KOPT-K1 (cell line): ENCODE measurements at regions not wholly inside any gene's neighbourhood (a gene's known extent, or its start where the extent isn't known, plus 50 kb on each side); places are given as distances from the start of the nearest gene placed in this dataset.

Source experiments
- H3K27ac ChIP-seq: fragments of 200-600 bp; sonication (generic); 2 replicates; pipeline ENCODE4 v1.5.1; 2016; ENCODE audit warnings: antibody characterized with exemption, mild to moderate bottlenecking, low read depth, low read length; ENCODE audit not compliant: poor library complexity, severe bottlenecking
- H3K36me3 ChIP-seq: fragments of 200-600 bp; sonication (generic); 2 replicates; pipeline ENCODE4 v1.5.1; 2017; ENCODE audit warnings: antibody characterized with exemption, mild to moderate bottlenecking, low read length, moderate library complexity; ENCODE audit not compliant: insufficient read depth
- H3K9me3 ChIP-seq: fragments of 200-600 bp; sonication (generic); 2 replicates; pipeline ENCODE4 v1.5.1; 2017; ENCODE audit warnings: antibody characterized with exemption, low read length, mild to moderate bottlenecking; ENCODE audit not compliant: insufficient read depth, poor library complexity, severe bottlenecking

DNA sequence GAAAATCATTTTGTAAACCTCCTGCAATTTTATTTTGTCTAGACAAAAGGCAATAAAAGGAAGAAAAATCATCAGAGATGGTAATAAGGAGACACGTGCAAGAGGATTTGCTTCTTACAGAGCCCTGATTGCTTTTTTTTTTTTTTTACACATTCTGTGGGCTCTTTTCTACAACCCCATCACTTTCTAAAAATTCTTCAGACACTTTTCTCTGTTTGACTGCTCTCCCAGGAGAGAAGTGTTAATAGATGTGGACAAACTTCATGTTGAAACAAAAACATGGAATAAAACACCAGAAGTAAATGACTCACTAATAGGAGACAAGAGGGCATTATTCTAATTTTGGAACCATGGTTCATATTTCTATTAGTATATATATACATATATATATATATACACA lies 114.4 kb upstream of the TPRG1 start:
- Histone ChIP-seq H3K27ac (no peak overlapping the region), H3K36me3 (no peaks in the 10 kb centered on the region), H3K9me3 (peaks cover 11% of the 10 kb centered on the region)

DNA sequence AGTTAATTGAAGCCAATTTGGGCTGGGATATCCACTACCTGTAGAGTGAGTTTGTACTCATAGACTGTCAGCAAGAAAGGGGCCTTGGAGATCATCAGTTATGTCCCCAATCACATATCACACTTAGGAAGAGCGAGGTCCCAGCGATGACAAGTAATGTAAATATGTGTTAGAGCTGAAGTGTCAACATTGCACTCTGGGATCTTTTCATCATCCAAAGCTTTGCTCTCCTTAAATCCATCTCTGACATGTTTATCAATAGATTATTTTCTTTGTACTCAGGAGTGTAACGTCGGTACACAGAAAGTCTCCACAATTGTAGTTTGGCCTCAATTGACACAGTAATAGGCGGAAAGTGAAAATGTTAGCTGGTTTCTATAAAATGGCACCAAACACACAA lies 113.7 kb upstream of the TPRG1 start:
- no peaks in the 10 kb centered on the region for H3K36me3 ChIP-seq
- H3K27ac ChIP-seq = no peak overlapping the region
- peaks cover 12% of the 10 kb centered on the region for H3K9me3 ChIP-seq

DNA sequence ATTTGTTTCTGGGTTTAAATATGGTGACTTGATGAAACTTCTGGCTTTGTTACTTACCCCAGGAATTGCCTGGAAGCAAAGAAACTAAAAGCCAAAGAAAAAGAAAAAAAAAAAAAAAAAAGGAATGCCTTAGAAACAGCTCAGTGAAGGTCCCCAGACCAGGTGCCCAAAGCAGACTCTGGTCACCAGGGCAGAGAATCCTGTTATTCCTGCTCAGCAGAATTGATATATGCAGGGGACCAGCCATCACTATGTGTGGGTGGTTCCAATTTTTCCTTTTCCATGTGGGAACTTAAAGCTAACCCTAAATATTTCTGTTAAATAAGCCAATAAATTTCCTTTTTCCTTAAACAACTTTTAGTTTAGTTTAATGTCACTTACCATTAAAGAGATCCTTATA lies 100.8 kb upstream of the TPRG1 start:
- no peaks in the 10 kb centered on the region for H3K36me3 ChIP-seq
- no peaks in the 10 kb centered on the region for H3K9me3 ChIP-seq
- H3K27ac ChIP-seq = no peak overlapping the region

DNA sequence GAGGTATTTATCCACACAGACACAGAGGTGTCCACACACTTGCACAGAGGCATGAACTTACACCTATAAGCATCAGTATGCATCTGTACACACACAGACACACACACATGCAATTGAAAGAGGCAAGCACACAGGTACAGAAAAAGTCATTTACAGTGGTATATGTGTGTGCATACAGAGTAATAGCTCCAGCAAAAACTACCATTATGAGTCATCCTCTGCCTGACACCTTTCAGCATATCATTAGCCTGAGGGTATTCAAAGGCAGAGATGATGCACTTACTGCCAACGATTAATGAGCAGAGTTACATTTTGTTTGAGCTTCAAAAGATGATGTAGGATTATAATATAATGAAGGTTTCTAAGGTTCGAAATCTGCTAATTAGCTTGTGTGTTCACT lies 100.3 kb upstream of the TPRG1 start:
- no peaks in the 10 kb centered on the region for H3K36me3 ChIP-seq
- no peak overlapping the region for H3K27ac ChIP-seq
- no peaks in the 10 kb centered on the region for H3K9me3 ChIP-seq

DNA sequence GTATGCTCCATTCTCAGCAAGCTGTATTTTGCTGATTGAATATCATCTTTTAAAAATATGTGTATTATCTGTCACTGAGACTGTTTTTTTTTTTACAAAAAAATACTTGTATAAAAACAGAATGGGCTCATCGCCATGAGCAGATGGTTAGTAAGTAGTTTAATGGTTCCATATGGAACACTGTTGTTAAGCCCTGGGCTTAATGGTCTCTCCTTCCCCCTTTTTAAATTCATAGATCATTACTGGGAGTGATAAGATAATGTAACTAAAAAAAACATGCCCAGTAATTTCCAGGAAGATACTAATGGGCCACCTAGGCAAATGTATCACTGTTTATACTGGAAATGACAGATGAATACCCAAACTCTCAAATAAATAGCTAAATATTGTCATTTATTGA lies 95.3 kb upstream of the TPRG1 start:
- Histone ChIP-seq H3K9me3 (no peaks in the 10 kb centered on the region), H3K27ac (no peak overlapping the region)

DNA sequence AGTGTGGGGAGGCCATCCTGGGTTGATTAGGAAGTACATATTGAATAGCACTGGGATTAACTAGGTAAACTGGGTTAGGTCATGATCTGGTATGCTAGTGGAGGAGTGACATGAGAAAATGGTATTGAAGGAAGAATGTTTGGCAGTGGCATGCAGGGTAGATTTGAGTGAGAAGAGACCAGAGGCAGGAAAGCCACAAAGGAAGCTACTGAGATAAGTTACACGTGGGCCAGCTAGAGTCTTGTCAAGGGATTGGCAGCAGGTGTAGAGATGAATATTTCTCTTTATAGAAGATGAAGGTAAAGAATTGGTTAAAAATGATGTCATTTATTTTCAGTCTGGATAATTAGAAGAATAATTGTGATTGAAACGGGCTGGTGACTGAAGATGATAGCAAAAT lies 91.0 kb upstream of the TPRG1 start:
- no peaks in the 10 kb centered on the region for H3K9me3 ChIP-seq
- H3K27ac ChIP-seq = no peak overlapping the region
- H3K36me3 ChIP-seq = no peaks in the 10 kb centered on the region

More for the DNA sequence above, 95.3 kb upstream of the TPRG1 start:
- H3K36me3 ChIP-seq = no peaks in the 10 kb centered on the region

DNA sequence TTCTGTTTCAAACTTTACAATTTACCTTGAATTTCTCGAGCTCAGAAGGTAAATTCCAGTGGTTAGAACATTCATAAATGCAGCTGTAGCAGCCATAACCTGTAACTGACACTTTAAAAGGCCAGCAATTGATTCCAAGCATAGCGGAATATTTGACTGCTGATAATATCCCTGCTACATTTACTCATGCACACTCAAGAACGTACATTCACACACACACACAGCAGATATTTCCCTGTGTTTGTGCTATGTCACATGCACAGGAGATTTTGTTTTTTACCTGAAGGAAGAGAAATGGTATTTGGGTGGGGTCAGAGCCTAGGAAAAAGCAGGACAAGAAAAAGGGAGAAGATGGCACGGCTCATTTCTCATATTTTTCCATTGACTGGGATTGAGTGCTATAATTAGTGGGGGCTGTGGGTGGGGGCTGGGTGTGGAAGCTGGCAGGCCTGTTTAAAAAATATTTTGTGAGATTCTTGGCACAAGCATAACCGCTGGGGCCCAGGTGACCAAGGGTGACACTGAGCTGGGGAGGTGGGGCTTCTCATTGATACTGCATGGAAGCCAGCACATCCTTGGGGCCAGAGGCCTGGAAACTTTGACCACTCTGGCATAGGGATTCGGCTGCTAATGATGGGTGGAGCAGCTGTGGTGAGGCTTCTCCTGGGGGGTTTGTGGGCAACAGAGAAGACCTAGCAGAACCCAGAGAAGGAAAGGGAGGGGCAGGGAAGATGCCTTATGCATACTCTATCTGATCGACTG lies 88.9 kb upstream of the TPRG1 start:
- Histone ChIP-seq H3K9me3 (no peaks in the 10 kb centered on the region), H3K36me3 (no peaks in the 10 kb centered on the region), H3K27ac (no peak overlapping the region)

DNA sequence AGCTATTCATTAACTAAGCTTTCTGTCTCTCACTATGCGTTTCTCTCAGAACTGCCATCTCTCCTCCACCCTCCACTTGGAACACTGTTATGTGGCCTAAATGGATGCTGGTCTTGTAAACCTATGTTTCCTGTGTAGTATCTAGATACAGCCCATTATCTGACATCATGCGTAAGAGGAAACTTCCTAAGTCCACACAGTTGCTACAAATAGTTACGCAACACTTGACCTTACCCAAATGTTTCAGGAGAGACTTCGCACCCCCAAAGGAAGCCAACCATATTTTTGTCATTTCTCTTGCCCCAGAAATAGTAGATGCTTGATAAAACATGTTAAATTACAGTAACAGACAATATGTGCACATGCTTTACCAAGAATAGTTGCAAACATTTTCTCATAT lies 87.2 kb upstream of the TPRG1 start:
- Histone ChIP-seq H3K27ac (no peak overlapping the region), H3K9me3 (no peaks in the 10 kb centered on the region), H3K36me3 (no peaks in the 10 kb centered on the region)

DNA sequence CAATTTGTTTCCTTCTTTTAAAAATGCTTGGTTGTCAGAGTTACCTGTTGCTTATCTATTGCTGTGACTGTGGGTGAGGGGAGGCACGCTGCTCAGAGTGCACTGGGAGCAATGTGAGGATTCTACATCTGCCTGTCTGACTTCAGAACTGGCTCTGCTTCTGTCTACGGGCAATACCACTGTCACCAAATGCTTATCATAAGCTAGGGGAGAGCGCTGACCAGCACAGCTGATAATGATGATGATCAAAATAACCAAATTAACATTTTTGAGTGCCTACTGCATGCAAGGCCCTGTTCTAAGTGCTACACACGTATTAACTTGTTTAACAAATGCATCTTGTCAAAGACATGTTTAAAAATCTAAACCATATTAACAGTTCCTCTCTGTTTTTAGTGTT lies 79.2 kb upstream of the TPRG1 start:
- no peaks in the 10 kb centered on the region for H3K36me3 ChIP-seq
- no peaks in the 10 kb centered on the region for H3K9me3 ChIP-seq
- no peak overlapping the region for H3K27ac ChIP-seq

DNA sequence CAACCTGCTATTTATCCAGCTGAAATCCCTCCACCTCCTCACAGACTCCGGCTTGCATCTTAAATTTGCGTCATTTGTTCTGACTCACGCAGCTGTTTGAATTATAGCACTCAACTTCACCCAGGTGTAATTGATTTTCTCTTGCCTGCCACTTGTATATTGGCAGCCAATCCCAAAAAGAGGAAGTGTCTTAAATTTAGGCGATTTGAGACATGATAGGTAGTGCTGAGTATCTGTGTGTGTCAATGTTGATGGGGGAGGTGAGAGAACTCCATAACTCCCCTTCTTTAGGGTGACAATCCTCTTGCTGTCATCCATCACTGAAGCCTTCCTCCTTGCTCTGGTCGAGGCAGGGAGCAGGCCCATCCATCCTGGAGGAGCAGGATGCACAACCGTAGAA lies 77.2 kb upstream of the TPRG1 start:
- H3K9me3 ChIP-seq = no peaks in the 10 kb centered on the region
- no peaks in the 10 kb centered on the region for H3K36me3 ChIP-seq
- no peak overlapping the region for H3K27ac ChIP-seq

DNA sequence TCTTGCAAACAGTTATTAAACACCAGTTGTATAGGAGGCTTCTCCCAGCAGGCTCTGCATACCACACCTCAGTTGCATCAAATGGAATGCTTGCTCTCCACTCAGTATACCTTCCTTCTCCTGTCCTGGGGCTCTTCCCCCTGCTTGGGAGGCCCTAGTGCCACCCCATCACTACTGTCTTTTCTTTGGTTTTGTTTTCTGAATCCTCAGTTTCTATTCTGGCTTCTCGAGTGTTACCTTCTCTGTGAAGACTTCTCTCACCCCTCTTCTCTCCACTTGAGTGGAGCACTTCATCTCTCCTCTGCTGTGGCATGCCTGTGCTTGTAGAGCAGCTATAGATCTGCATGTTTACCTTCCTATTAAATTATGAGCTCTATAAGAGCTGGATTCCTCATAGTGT lies 75.7 kb upstream of the TPRG1 start:
- H3K36me3 ChIP-seq = no peaks in the 10 kb centered on the region
- H3K9me3 ChIP-seq = no peaks in the 10 kb centered on the region
- no peak overlapping the region for H3K27ac ChIP-seq

DNA sequence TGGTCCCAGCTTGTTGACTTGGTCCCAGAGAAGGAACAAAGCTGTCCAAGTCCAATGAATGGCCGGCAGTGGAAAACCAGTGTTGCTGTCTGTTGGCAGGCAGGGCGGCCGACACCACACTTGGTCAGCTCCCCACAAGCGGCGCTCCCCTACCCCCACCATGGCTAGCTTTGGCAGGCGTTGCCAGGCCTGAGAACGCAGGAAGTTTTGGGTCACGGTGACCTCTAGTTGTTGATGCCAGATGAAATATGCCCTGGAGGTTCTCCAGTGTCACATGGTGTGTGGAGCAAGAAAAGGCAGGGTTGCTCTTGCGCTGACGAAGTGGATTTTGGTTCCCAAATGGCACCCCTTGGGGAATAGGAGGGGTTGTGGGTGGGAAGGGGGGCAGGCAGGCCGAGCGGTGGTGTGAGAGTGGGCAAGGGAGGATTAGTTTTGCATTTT lies 72.7 kb upstream of the TPRG1 start:
- no peak overlapping the region for H3K27ac ChIP-seq
- H3K9me3 ChIP-seq = no peaks in the 10 kb centered on the region
- H3K36me3 ChIP-seq = no peaks in the 10 kb centered on the region

DNA sequence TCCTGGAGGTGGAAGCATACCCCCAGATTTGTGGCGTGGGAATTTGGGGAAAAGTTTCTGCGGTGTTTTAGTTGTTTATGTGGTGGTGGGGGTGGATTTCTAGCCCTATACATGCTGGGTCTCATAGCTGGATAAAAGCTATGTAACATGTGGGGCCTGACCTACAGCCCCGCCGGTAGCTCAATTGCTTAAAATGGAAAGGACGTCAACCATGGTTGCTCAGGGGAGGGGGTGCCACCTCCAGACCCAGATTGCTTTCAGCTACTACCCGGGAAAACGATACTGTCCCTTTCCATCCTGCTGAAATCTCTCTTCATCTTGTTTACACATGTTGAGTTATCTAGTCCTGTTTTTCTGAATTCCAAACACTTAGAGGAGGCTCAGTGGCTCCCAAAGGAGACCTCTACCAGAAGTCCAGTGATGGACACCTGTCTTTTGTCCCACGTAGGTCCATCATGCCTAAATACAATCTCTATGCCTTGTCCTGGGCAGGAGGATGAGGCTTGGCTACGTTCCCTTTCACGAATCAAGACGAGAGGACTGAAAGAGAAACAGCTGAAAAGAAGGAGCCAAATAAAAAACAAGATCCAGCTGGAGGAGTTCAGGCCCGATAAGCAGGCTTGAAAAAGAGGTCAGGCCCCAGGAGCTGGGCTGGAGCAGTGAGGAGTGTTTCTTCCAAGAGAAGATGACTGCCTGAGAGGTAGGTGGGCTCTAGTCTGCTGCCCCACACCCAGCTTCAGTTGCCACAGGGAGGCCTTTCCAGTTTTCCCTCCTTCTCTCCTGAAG lies 72.1 kb upstream of the TPRG1 start:
- Histone ChIP-seq H3K36me3 (no peaks in the 10 kb centered on the region), H3K27ac (no peak overlapping the region), H3K9me3 (no peaks in the 10 kb centered on the region)

DNA sequence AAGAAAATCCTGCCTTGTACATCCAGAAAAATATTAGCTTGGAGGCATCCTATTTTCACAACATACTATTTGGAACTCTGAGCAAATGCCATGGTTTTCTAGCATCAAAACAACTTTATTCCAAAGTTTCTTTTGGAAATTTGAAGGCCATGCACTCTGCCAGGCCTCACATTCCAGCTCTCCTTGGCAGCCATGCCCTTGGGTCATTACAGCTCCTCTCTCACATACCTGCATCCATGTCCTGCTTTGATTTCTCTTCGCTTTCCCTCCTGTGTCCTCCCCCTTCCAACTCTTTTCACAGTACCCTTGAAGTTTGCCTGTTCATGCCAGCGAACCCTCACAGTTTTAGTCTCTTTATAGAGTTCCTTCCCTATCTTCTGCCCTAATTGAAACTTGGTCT lies 70.9 kb upstream of the TPRG1 start:
- no peaks in the 10 kb centered on the region for H3K36me3 ChIP-seq
- H3K27ac ChIP-seq = no peak overlapping the region
- no peaks in the 10 kb centered on the region for H3K9me3 ChIP-seq

DNA sequence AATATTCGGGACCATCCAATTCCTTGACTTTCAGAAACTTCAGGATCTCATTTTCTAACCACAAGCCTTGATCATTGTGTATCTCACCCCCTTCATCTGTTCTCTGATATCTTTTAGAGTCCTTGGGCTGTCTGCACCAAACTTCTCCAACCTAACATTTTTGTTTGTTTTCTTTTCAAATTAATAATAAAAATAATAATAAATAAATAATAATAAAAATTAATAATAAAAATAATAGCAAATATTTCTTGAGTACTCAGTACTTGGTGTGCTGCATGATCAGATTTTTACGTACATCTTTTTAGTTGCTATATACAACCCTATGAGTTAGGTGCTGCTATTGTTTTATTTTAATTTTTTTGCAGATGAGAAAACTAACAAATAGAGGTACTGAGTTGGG lies 70.2 kb upstream of the TPRG1 start:
- H3K9me3 ChIP-seq = no peaks in the 10 kb centered on the region
- H3K36me3 ChIP-seq = no peaks in the 10 kb centered on the region
- no peak overlapping the region for H3K27ac ChIP-seq

DNA sequence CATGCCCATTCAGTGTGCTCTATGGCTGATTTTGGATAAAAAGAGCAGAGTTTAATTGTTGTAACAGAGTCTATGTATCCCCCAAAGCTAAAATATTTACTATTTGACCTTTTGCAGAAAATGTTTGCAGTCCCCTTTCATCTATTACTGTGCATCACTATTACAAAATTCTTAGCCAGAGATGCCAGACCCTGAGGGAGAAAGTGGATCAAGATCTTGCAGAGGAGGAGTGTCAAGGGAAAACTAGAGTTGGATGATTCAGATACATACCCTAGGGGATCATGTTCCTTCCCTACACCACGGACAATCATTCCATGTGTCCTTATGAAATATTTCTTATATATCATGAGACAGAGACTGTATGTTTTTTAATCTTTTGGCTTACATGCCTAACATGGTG lies 68.6 kb upstream of the TPRG1 start:
- H3K36me3 ChIP-seq = no peaks in the 10 kb centered on the region
- H3K9me3 ChIP-seq = no peaks in the 10 kb centered on the region
- H3K27ac ChIP-seq = no peak overlapping the region
